B cell (primary cell): ENCODE measurements at regions not wholly inside any gene's neighbourhood (a gene's known extent, or its start where the extent isn't known, plus 50 kb on each side); places are given as distances from the start of the nearest gene placed in this dataset.

Experiments used
- ATAC-seq: fragments of 200-7000 bp; cut with Tn5 transposase; one replicate; pipeline ENCODE4 v1.10.0; 2021; ENCODE audit warnings: low read depth, mild to moderate bottlenecking, moderate number of reproducible peaks, moderate library complexity
- CTCF ChIA-PET: fragments of 350-600 bp; sonication (Branson Sonifier 250); formaldehyde crosslinking; loops from one replicate; lab custom pipeline; 2021; ENCODE audit warnings: antibody characterized with exemption, inconsistent platforms; lab: Charles Lee
- POLR2A ChIA-PET: fragments of 350-600 bp; sonication (Branson Sonifier 250); formaldehyde crosslinking; loops from one replicate; lab custom pipeline; 2021; ENCODE audit warnings: antibody characterized with exemption; lab: Charles Lee
- DNase-seq: peaks from one replicate; pipeline ENCODE4 v3.0.0; 2013
- H2AFZ ChIP-seq: 2 replicates; pipeline ENCODE4 v1.6.1; 2012; ENCODE audit warnings: mild to moderate bottlenecking, low read depth, low read length; ENCODE audit not compliant: insufficient read depth, poor library complexity, severe bottlenecking
- H3K27ac ChIP-seq, 2 donors: 1 replicate in 1 of 2; 2 replicates in 1 of 2; pipeline ENCODE4 v1.5.1; 2012 to 2013; ENCODE audit warnings: low read length in 2 of 2, mild to moderate bottlenecking in 2 of 2, moderate library complexity in 1 of 2
- H3K27me3 ChIP-seq, 4 experiments: fragments of 200-600 bp in 1 of 4; sonication (generic) in 1 of 4; replicated peaks in 1 of 4; 1 replicate in 2 of 4; 2 replicates in 2 of 4; pipeline versions ENCODE4 v1.6.1 to v1.7.0; 2013 to 2016; ENCODE audit warnings: low read length in 3 of 4, mild to moderate bottlenecking in 2 of 4, mixed read lengths in 1 of 4, moderate library complexity in 1 of 4; ENCODE audit not compliant: insufficient read depth in 4 of 4, control insufficient read depth in 3 of 4; ENCODE audit errors: control extremely low read depth in 1 of 4
- H3K36me3 ChIP-seq, 2 experiments: replicated peaks in 1 of 2; 1 replicate in 1 of 2; 2 replicates in 1 of 2; pipeline versions ENCODE4 v1.6.1 to v1.7.1; 2013; ENCODE audit warnings: low read length in 1 of 2; ENCODE audit not compliant: insufficient read depth in 2 of 2, control insufficient read depth in 1 of 2; ENCODE audit errors: control extremely low read depth in 1 of 2, extremely low read depth in 1 of 2
- H3K4me1 ChIP-seq, 2 donors: fragments of 200-600 bp in 1 of 2; sonication (generic) in 1 of 2; 1 replicate in 1 of 2; 2 replicates in 1 of 2; pipeline versions ENCODE4 v1.5.1 to v1.6.1; 2013 to 2017; ENCODE audit warnings: low read length in 2 of 2; ENCODE audit not compliant: control insufficient read depth in 2 of 2, insufficient read depth in 2 of 2
- H3K4me2 ChIP-seq: replicated peaks from 2 replicates; pipeline ENCODE3; 2012; ENCODE audit warnings: mild to moderate bottlenecking, low read depth, low read length; ENCODE audit not compliant: poor library complexity, severe bottlenecking
- H3K4me3 ChIP-seq, 5 experiments: fragments of 200-600 bp in 1 of 5; sonication (generic) in 1 of 5; 1 replicate in 3 of 5; 2 replicates in 2 of 5; pipeline versions ENCODE4 v1.5.1 to v1.7.0; 2011 to 2016; ENCODE audit warnings: low read length in 4 of 5, mild to moderate bottlenecking in 4 of 5, low read depth in 2 of 5, control low read depth in 1 of 5, moderate library complexity in 1 of 5; ENCODE audit not compliant: insufficient read depth in 1 of 5; ENCODE audit errors: control extremely low read depth in 1 of 5, extremely low read depth in 1 of 5
- H3K79me2 ChIP-seq: fragments of 200-600 bp; sonication (generic); one replicate; pipeline ENCODE4 v1.6.0; 2016; ENCODE audit warnings: low read length; ENCODE audit not compliant: control insufficient read depth, insufficient read depth
- H3K9ac ChIP-seq: fragments of 200-600 bp; sonication (generic); 2 replicates; pipeline ENCODE4 v1.6.1; 2017; ENCODE audit warnings: mild to moderate bottlenecking, low read length, moderate library complexity
- H3K9me3 ChIP-seq, 3 donors: one replicate each; pipeline versions ENCODE4 v1.6.1 to v1.7.1; 2013; ENCODE audit warnings: low read length in 2 of 3; ENCODE audit not compliant: control insufficient read depth in 2 of 3, insufficient read depth in 1 of 3; ENCODE audit errors: control extremely low read depth in 1 of 3
- H4K20me1 ChIP-seq: 2 replicates; pipeline ENCODE4 v1.6.0; 2012; ENCODE audit warnings: mild to moderate bottlenecking, low read length; ENCODE audit not compliant: insufficient read depth, control insufficient read depth, poor library complexity, severe bottlenecking
- H3K27ac Mint-ChIP-seq: one replicate; pipeline ENCODE4 v1.8.0; 2021; ENCODE audit warnings: mixed read lengths
- H3K27me3 Mint-ChIP-seq: one replicate; pipeline ENCODE4 v1.8.0; 2021; ENCODE audit warnings: mixed read lengths
- H3K4me1 Mint-ChIP-seq: one replicate; pipeline ENCODE4 v1.8.0; 2021; ENCODE audit warnings: mixed read lengths
- H3K4me3 Mint-ChIP-seq: one replicate; pipeline ENCODE4 v1.8.0; 2021; ENCODE audit warnings: mixed read lengths
- H3K9me3 Mint-ChIP-seq: one replicate; pipeline ENCODE4 v1.8.0; 2022; ENCODE audit warnings: mixed read lengths; ENCODE audit not compliant: insufficient read depth
- CTCF ChIP-seq: fragments of 200-600 bp; IDR thresholded peaks from one replicate; pipeline ENCODE4 v1.8.0; 2022; ENCODE audit warnings: antibody characterized with exemption, mild to moderate bottlenecking
- EZH2 ChIP-seq: IDR thresholded peaks from 2 replicates; pipeline ENCODE4 v1.6.1; 2012; ENCODE audit warnings: borderline replicate concordance, low read depth, mild to moderate bottlenecking, moderate library complexity, low read length; ENCODE audit not compliant: insufficient read depth, poor library complexity, severe bottlenecking
- WGBS: methylation state at CpG from one replicate; pipeline ENCODE4 v1.1.5; 2013; ENCODE audit warnings: missing lambda C conversion rate; ENCODE audit not compliant: insufficient coverage; 5-methylcytosine and 5-hydroxymethylcytosine counted together
- intact Hi-C: fragments of 100-400 bp; cut with micrococcal nuclease; formaldehyde crosslinking; loops from one replicate; pipeline ENCODE4 v1.10.0; 2022

- H3K36me3 ChIP-seq, result no peaks in the 10 kb centered on the region
- no peak overlapping the region for H3K27ac ChIP-seq
- no peaks in the 10 kb centered on the region for H3K27me3 ChIP-seq
- H3K4me1 Mint-ChIP-seq, result peaks cover 2% of the 10 kb centered on the region
- POLR2A ChIA-PET, result no interaction called here
- no peak overlapping the region for H3K4me3 Mint-ChIP-seq
- H4K20me1 ChIP-seq, result no peaks in the 10 kb centered on the region
- no peak overlapping the region for H3K4me3 ChIP-seq
- H3K4me1 ChIP-seq, result no peaks in the 10 kb centered on the region
- no peak for ATAC-seq
- no peak overlapping the region for H2AFZ ChIP-seq
- DNase-seq, result peak; percentile 56
- H3K9me3 ChIP-seq, result peaks cover 0 to 4% (median 0%) of the 10 kb centered on the region in 3 donors
- H3K9me3 Mint-ChIP-seq, result no peaks in the 10 kb centered on the region
- no peaks in the 10 kb centered on the region for H3K79me2 ChIP-seq
- intact Hi-C loops, result no loop called here
- H3K27ac Mint-ChIP-seq, result no peak overlapping the region
- H3K4me2 ChIP-seq, result no peak overlapping the region
- peaks cover under 1% of the 10 kb centered on the region for H3K27me3 Mint-ChIP-seq
- CTCF ChIA-PET, result interaction anchor here (1.7 kb wide), 1 partner anchor 226 kb away, joined by 4 read pairs; no protein-coding TSS in a partner anchor
- TF ChIP-seq CTCF (peak; percentile 52), EZH2 (no peak)
- no peak overlapping the region for H3K9ac ChIP-seq
- WGBS, result 83% methylated on average over 4 of the region's 8 CpGs
Measured at GRCh38 chr2:234881413-234882241, 70.2 kb upstream of the SH3BP4 start.

DNA sequence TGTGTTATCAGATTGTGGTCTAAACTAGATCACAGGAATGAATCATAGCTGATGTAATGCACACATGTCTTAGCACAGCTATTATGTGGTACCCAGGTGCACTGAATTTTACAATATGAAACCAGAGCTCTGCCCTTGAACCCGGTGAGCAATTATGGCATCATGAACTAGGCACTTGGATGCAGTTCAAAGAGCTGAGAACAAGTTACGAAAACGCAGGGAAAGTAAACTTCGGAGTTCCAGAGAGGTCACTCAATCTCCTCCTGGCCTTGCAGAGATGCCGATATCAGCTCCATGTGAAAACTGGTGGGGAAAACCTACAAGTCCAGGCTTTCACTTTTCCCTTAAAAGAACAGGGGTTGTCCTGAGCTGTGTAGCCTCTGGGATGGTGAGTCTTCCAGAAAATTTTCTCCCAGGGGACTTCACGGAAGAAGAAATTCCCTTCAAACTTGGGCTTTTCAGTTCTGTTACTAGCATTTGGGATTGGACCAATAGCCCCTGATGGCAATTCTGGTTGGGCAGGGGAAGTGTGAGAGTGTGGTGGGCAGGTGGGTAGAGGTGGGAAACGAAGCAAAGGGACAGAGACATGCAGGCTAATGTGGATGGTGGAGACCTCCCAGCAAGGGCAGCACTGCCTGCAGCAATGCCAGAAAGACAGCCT is 71.1 kb upstream of the SH3BP4 start:
- H3K4me2 ChIP-seq, result no peak overlapping the region
- Mint-ChIP-seq H3K27me3 (peaks cover 3% of the 10 kb centered on the region), H3K9me3 (no peaks in the 10 kb centered on the region), H3K27ac (no peak overlapping the region), H3K4me1 (peaks cover 10% of the 10 kb centered on the region), H3K4me3 (no peak overlapping the region)
- peaks cover 4 to 5% of the 10 kb centered on the region in 2 donors for H3K4me1 ChIP-seq
- ChIA-PET CTCF (no interaction called here), POLR2A (no interaction called here)
- intact Hi-C loops, result no loop called here
- H3K79me2 ChIP-seq, result no peaks in the 10 kb centered on the region
- no peak overlapping the region for H3K9ac ChIP-seq
- no peak overlapping the region for H3K27ac ChIP-seq
- no peaks in the 10 kb centered on the region for H3K27me3 ChIP-seq
- no peak for ATAC-seq
- DNase-seq, result no peak
- no peak for TF ChIP-seq EZH2
- no peak for TF ChIP-seq CTCF
- H2AFZ ChIP-seq, result no peak overlapping the region
- H3K36me3 ChIP-seq, result no peaks in the 10 kb centered on the region
- no peak overlapping the region for H3K4me3 ChIP-seq
- H4K20me1 ChIP-seq, result no peaks in the 10 kb centered on the region
- H3K9me3 ChIP-seq, result peaks cover 0 to 4% (median 0%) of the 10 kb centered on the region in 3 donors
- WGBS, result 94% methylated on average over 7 of the region's 7 CpGs
